GM10248 (cell line): ENCODE measurements at regions not wholly inside any gene's neighbourhood (a gene's known extent, or its start where the extent isn't known, plus 50 kb on each side); places are given as distances from the start of the nearest gene placed in this dataset.
"Not testable (repeated sequence)": the region's sequence is repeated elsewhere in the genome, so short reads cannot be mapped to it uniquely, and the experiment has no call there.

Experiments used
- CTCF ChIA-PET: fragments of 300-600 bp; sonication (Branson Sonifier 250); formaldehyde crosslinking; extraction: SDS; loops from one replicate; lab custom pipeline; 2021; ENCODE audit warnings: antibody characterized with exemption; lab: Yijun Ruan, JAX
- POLR2A ChIA-PET: fragments of 350-650 bp; sonication (Branson Sonifier 250); formaldehyde crosslinking; extraction: SDS; loops from one replicate; lab custom pipeline; 2020; ENCODE audit warnings: antibody characterized with exemption; lab: Yijun Ruan, JAX
- DNase-seq: peaks from one replicate; pipeline ENCODE4 v3.0.0; 2012; ENCODE audit errors: extremely low spot score
- CTCF ChIP-seq: IDR thresholded peaks from 2 replicates; pipeline ENCODE4 v1.5.1; 2012; ENCODE audit warnings: mild to moderate bottlenecking, low read depth; ENCODE audit errors: extremely low read depth, missing control alignments, control extremely low read depth

- no peak for DNase-seq
- CTCF ChIA-PET, result no interaction called here
- TF ChIP-seq CTCF, result no peak
- POLR2A ChIA-PET, result no interaction called here
These were observed 61.7 kb upstream of the CCNY start for GRCh38 chr10:35274498-35275060.

- TF ChIP-seq CTCF, result no peak
- ChIA-PET CTCF (interaction anchor here (1.3 to 1.4 kb wide), 2 partner anchors 10 to 37 kb away, joined by 3 to 5 read pairs; no protein-coding TSS in a partner anchor), POLR2A (no interaction called here)
- no peak for DNase-seq
These were observed 59.4 kb upstream of the CCNY start for GRCh38 chr10:35276889-35277288.

- DNase-seq, POLR2A ChIA-PET, CTCF ChIA-PET: not testable (repeated sequence)
These were observed 56.1 kb upstream of the CCNY start for GRCh38 chr10:35280246-35280645.
